HepG2 (cell line): ENCODE measurements at regions not wholly inside any gene's neighbourhood (a gene's known extent, or its start where the extent isn't known, plus 50 kb on each side); places are given as distances from the start of the nearest gene placed in this dataset.
A peak's percentile ranks its signal among the peaks of the same experiment; 100 is the strongest.

Source experiments
- BHLHE40 ChIP-seq: IDR thresholded peaks from 2 replicates; pipeline ENCODE4 v1.6.1; 2011; ENCODE audit warnings: low read length, improper control_type of control experiment
- BRCA1 ChIP-seq: sonication (generic); formaldehyde crosslinking; IDR thresholded peaks from 2 replicates; pipeline ENCODE4 v1.4.0; 2020; ENCODE audit warnings: missing genetic modification reagents
- BRD4 ChIP-seq: sonication (generic); formaldehyde crosslinking; IDR thresholded peaks from 2 replicates; pipeline ENCODE4 v1.4.0; 2020; ENCODE audit warnings: missing genetic modification reagents
- DNMT1 ChIP-seq: sonication (generic); formaldehyde crosslinking; IDR thresholded peaks from 2 replicates; pipeline ENCODE4 v1.5.1; 2020; ENCODE audit warnings: mild to moderate bottlenecking, missing genetic modification reagents
- DNMT3B ChIP-seq: conservative IDR thresholded peaks from 2 replicates; pipeline ENCODE4 v1.6.1; 2016; ENCODE audit warnings: missing biosample characterization, control low read depth
- ELK4 ChIP-seq: sonication (generic); formaldehyde crosslinking; IDR thresholded peaks from 2 replicates; pipeline ENCODE4 v1.9.0; 2021; ENCODE audit warnings: missing genetic modification reagents, borderline replicate concordance
- IRF2 ChIP-seq: IDR thresholded peaks from 2 replicates; pipeline ENCODE4 v1.6.1; 2018; ENCODE audit warnings: missing genetic modification reagents, missing compliant biosample characterization
- KDM4B ChIP-seq: sonication (generic); formaldehyde crosslinking; IDR thresholded peaks from 2 replicates; pipeline ENCODE4 v1.4.0; 2020; ENCODE audit warnings: missing genetic modification reagents
- MIER2 ChIP-seq: IDR thresholded peaks from 2 replicates; pipeline ENCODE4 v1.6.1; 2016; ENCODE audit warnings: missing biosample characterization, missing genetic modification reagents
- NFKBIZ ChIP-seq: IDR thresholded peaks from 2 replicates; pipeline ENCODE4 v1.6.1; 2018; ENCODE audit warnings: missing genetic modification reagents, missing compliant biosample characterization
- NR2F1 ChIP-seq, 2 experiments: fragments of 450-650 bp in 1 of 2; formaldehyde crosslinking in 1 of 2; IDR thresholded peaks; 2 replicates each; pipeline versions ENCODE4 v1.5.0 to v1.6.1; 2016 to 2020; ENCODE audit warnings: mild to moderate bottlenecking in 1 of 2, missing compliant biosample characterization in 1 of 2, missing genetic modification reagents in 1 of 2, moderate library complexity in 1 of 2
- RBAK ChIP-seq: sonication (generic); formaldehyde crosslinking; IDR thresholded peaks from 2 replicates; pipeline ENCODE4 v1.5.1; 2020; ENCODE audit warnings: mild to moderate bottlenecking, missing genetic modification reagents
- RNF2 ChIP-seq: fragments of 450-650 bp; conservative IDR thresholded peaks from 2 replicates; pipeline ENCODE4 v1.6.1; 2016; ENCODE audit warnings: low read depth
- ZNF484 ChIP-seq: sonication (generic); formaldehyde crosslinking; IDR thresholded peaks from 2 replicates; pipeline ENCODE4 v1.5.1; 2020; ENCODE audit warnings: mild to moderate bottlenecking, low read depth, missing genetic modification reagents, borderline replicate concordance
- ZNF614 ChIP-seq: IDR thresholded peaks from 2 replicates; pipeline ENCODE4 v1.6.1; 2018; ENCODE audit warnings: missing biosample characterization, missing genetic modification reagents, inconsistent platforms, borderline replicate concordance
- TF ChIP-seq, protein P1 (sequence below): sonication (generic); formaldehyde crosslinking; conservative IDR thresholded peaks from 2 replicates; pipeline ENCODE4 v1.4.0; 2020; ENCODE audit warnings: missing genetic modification reagents
- TF ChIP-seq, protein P2 (sequence below): sonication (generic); formaldehyde crosslinking; IDR thresholded peaks from 2 replicates; pipeline ENCODE4 v1.4.0; 2020; ENCODE audit warnings: missing genetic modification reagents, borderline replicate concordance
- TF ChIP-seq, protein P3 (sequence below): sonication (generic); formaldehyde crosslinking; IDR thresholded peaks from 2 replicates; pipeline ENCODE4 v1.5.0; 2020; ENCODE audit warnings: mild to moderate bottlenecking, missing genetic modification reagents

- TF ChIP-seq, protein P1, sequence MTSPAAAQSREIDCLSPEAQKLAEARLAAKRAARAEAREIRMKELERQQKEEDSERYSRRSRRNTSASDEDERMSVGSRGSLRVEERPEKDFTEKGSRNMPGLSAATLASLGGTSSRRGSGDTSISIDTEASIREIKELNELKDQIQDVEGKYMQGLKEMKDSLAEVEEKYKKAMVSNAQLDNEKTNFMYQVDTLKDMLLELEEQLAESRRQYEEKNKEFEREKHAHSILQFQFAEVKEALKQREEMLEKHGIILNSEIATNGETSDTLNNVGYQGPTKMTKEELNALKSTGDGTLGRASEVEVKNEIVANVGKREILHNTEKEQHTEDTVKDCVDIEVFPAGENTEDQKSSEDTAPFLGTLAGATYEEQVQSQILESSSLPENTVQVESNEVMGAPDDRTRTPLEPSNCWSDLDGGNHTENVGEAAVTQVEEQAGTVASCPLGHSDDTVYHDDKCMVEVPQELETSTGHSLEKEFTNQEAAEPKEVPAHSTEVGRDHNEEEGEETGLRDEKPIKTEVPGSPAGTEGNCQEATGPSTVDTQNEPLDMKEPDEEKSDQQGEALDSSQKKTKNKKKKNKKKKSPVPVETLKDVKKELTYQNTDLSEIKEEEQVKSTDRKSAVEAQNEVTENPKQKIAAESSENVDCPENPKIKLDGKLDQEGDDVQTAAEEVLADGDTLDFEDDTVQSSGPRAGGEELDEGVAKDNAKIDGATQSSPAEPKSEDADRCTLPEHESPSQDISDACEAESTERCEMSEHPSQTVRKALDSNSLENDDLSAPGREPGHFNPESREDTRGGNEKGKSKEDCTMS (CRISPR knock-in tag): no peak
- TF ChIP-seq DNMT1 (CRISPR knock-in tag): 0 out of 2 replicates have a peak, but pooled peaks have one; percentile 36
- TF ChIP-seq, protein P2, sequence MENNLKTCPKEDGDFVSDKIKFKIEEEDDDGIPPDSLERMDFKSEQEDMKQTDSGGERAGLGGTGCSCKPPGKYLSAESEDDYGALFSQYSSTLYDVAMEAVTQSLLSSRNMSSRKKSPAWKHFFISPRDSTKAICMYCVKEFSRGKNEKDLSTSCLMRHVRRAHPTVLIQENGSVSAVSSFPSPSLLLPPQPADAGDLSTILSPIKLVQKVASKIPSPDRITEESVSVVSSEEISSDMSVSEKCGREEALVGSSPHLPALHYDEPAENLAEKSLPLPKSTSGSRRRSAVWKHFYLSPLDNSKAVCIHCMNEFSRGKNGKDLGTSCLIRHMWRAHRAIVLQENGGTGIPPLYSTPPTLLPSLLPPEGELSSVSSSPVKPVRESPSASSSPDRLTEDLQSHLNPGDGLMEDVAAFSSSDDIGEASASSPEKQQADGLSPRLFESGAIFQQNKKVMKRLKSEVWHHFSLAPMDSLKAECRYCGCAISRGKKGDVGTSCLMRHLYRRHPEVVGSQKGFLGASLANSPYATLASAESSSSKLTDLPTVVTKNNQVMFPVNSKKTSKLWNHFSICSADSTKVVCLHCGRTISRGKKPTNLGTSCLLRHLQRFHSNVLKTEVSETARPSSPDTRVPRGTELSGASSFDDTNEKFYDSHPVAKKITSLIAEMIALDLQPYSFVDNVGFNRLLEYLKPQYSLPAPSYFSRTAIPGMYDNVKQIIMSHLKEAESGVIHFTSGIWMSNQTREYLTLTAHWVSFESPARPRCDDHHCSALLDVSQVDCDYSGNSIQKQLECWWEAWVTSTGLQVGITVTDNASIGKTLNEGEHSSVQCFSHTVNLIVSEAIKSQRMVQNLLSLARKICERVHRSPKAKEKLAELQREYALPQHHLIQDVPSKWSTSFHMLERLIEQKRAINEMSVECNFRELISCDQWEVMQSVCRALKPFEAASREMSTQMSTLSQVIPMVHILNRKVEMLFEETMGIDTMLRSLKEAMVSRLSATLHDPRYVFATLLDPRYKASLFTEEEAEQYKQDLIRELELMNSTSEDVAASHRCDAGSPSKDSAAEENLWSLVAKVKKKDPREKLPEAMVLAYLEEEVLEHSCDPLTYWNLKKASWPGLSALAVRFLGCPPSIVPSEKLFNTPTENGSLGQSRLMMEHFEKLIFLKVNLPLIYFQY (CRISPR knock-in tag): 0 out of 2 replicates have a peak, but pooled peaks have one; percentile 26
- TF ChIP-seq BRCA1: no peak
- peak; percentile 35; the same call in 1 of the 2 replicates for TF ChIP-seq KDM4B
- TF ChIP-seq MIER2 (CRISPR knock-in tag): 0 out of 2 replicates have a peak, but pooled peaks have one; percentile 18
- no peak for TF ChIP-seq RNF2
- no peak for TF ChIP-seq NFKBIZ
- no peak for TF ChIP-seq RBAK (CRISPR knock-in tag)
- TF ChIP-seq ZNF484 (CRISPR knock-in tag): no peak
- TF ChIP-seq NR2F1 (CRISPR knock-in tag; IDR thresholded peaks at IDR 0.05): peak in 1 of 2 experiments; percentile 58; a peak in 3 of 4 replicates
- peak; percentile 69; the same call in 1 of the 2 replicates for TF ChIP-seq IRF2 (CRISPR knock-in tag)
- TF ChIP-seq, protein P3, sequence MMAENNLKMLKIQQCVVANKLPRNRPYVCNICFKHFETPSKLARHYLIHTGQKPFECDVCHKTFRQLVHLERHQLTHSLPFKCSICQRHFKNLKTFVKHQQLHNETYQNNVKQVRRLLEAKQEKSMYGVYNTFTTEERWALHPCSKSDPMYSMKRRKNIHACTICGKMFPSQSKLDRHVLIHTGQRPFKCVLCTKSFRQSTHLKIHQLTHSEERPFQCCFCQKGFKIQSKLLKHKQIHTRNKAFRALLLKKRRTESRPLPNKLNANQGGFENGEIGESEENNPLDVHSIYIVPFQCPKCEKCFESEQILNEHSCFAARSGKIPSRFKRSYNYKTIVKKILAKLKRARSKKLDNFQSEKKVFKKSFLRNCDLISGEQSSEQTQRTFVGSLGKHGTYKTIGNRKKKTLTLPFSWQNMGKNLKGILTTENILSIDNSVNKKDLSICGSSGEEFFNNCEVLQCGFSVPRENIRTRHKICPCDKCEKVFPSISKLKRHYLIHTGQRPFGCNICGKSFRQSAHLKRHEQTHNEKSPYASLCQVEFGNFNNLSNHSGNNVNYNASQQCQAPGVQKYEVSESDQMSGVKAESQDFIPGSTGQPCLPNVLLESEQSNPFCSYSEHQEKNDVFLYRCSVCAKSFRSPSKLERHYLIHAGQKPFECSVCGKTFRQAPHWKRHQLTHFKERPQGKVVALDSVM (CRISPR knock-in tag): no peak
- TF ChIP-seq BHLHE40: no peak
- TF ChIP-seq ELK4 (CRISPR knock-in tag): no peak
- TF ChIP-seq ZNF614 (CRISPR knock-in tag): no peak; the same call in 1 of the 2 replicates
- no peak for TF ChIP-seq DNMT3B
- 0 out of 2 replicates have a peak, but pooled peaks have one; percentile 44 for TF ChIP-seq BRD4
Measured at GRCh38 chr2:206846981-206847834, 81.8 kb downstream of the FASTKD2 start (continued).
